SU-DHL-6 (cell line): ENCODE measurements at regions not wholly inside any gene's neighbourhood (a gene's known extent, or its start where the extent isn't known, plus 50 kb on each side); places are given as distances from the start of the nearest gene placed in this dataset.
"Not testable (repeated sequence)": the region's sequence is repeated elsewhere in the genome, so short reads cannot be mapped to it uniquely, and the experiment has no call there.

Experiments
- H2AFZ ChIP-seq: fragments of 200-600 bp; sonication (generic); 2 replicates; pipeline ENCODE4 v1.6.1; 2014; ENCODE audit warnings: low read depth, mild to moderate bottlenecking, moderate library complexity, mixed read lengths, antibody characterized with exemption, low read length; ENCODE audit not compliant: severe bottlenecking
- H3F3A ChIP-seq: fragments of 200-600 bp; shearing (Covaris generic); 2 replicates; pipeline ENCODE4 v1.6.0; 2016; ENCODE audit warnings: antibody characterized with exemption, mild to moderate bottlenecking; ENCODE audit not compliant: insufficient read depth
- H3K27ac ChIP-seq: fragments of 200-600 bp; sonication (generic); 2 replicates; pipeline ENCODE4 v1.5.1; 2016; ENCODE audit warnings: low read depth, mild to moderate bottlenecking, low read length, moderate library complexity, mixed read lengths
- H3K27me3 ChIP-seq: fragments of 200-600 bp; sonication (generic), shearing (Covaris generic); 2 replicates; pipeline ENCODE4 v1.6.0; 2014; ENCODE audit warnings: mild to moderate bottlenecking, low read length
- H3K36me3 ChIP-seq: fragments of 200-600 bp; sonication (generic); 2 replicates; pipeline ENCODE4 v1.6.1; 2014; ENCODE audit warnings: mild to moderate bottlenecking, low read length, mixed read lengths
- H3K4me2 ChIP-seq: fragments of 300-600, 200-600 bp; shearing (Covaris generic), sonication (generic); 2 replicates; pipeline ENCODE4 v1.6.0; 2014; ENCODE audit warnings: low read length, low read depth, mild to moderate bottlenecking; ENCODE audit not compliant: poor library complexity, severe bottlenecking
- H3K4me3 ChIP-seq: fragments of 200-600 bp; sonication (generic); 2 replicates; pipeline ENCODE4 v1.5.1; 2014; ENCODE audit warnings: antibody characterized with exemption, low read length, mild to moderate bottlenecking, mixed read lengths; ENCODE audit not compliant: insufficient read depth, poor library complexity, severe bottlenecking
- H3K79me2 ChIP-seq: fragments of 200-600 bp; sonication (generic); 2 replicates; pipeline ENCODE4 v1.6.1; 2014; ENCODE audit warnings: mild to moderate bottlenecking, low read length, moderate library complexity; ENCODE audit not compliant: insufficient read depth
- H3K9ac ChIP-seq: fragments of 200-600 bp; sonication (generic); 2 replicates; pipeline ENCODE4 v1.7.0; 2014; ENCODE audit warnings: mild to moderate bottlenecking, low read length
- H3K9me2 ChIP-seq: fragments of 200-600 bp; sonication (generic); replicated peaks from 2 replicates; pipeline ENCODE4 v1.6.1; 2014; ENCODE audit warnings: low read length; ENCODE audit not compliant: insufficient read depth
- H3K9me3 ChIP-seq: fragments of 200-600 bp; sonication (generic); 2 replicates; pipeline ENCODE4 v1.6.1; 2014; ENCODE audit warnings: low read length, mixed read lengths; ENCODE audit not compliant: insufficient read depth
- H4K20me1 ChIP-seq: fragments of 200-600 bp; sonication (generic); 2 replicates; pipeline ENCODE4 v1.6.1; 2014; ENCODE audit warnings: low read depth, mild to moderate bottlenecking, antibody characterized with exemption, low read length, moderate library complexity, mixed read lengths
- CTCF ChIP-seq: fragments of 200-600 bp; sonication (generic); IDR thresholded peaks from one replicate; pipeline ENCODE4 v1.5.1; 2017; ENCODE audit warnings: antibody characterized with exemption, mild to moderate bottlenecking, low read length, moderate library complexity; ENCODE audit not compliant: insufficient read depth, poor library complexity, severe bottlenecking
- EZH2phosphoT487 ChIP-seq: fragments of 200-600 bp; sonication (generic), shearing (Covaris generic); conservative IDR thresholded peaks from 2 replicates; pipeline ENCODE4 v1.6.1; 2018; ENCODE audit warnings: mild to moderate bottlenecking, antibody characterized with exemption, low read length, moderate library complexity, mixed read lengths

GRCh38 chr17:20941872-20942271 is 100.9 kb downstream of the USP22 start:
- no peak overlapping the region for H3K27ac ChIP-seq
- TF ChIP-seq CTCF (no peak), EZH2phosphoT487 (no peak)
- H3F3A ChIP-seq, result no peaks in the 10 kb centered on the region
- no peak overlapping the region for H2AFZ ChIP-seq
- H3K9me3 ChIP-seq, result no peaks in the 10 kb centered on the region
- no peaks in the 10 kb centered on the region for H3K27me3 ChIP-seq
- no peaks in the 10 kb centered on the region for H3K36me3 ChIP-seq
- no peak overlapping the region for H3K4me2 ChIP-seq
- no peak overlapping the region for H3K9ac ChIP-seq
- no peak overlapping the region for H3K4me3 ChIP-seq
- H3K9me2 ChIP-seq, result no peaks in the 10 kb centered on the region
- H3K79me2 ChIP-seq, result no peaks in the 10 kb centered on the region
- no peaks in the 10 kb centered on the region for H4K20me1 ChIP-seq

GRCh38 chr17:20944014-20944865 is 98.6 kb downstream of the USP22 start:
- Histone ChIP-seq H3K9me3 (no peaks in the 10 kb centered on the region), H3K4me2 (no peak overlapping the region), H3K36me3 (no peaks in the 10 kb centered on the region), H3K79me2 (no peaks in the 10 kb centered on the region), H3K9ac (no peak overlapping the region), H3K4me3 (no peak overlapping the region), H2AFZ (no peak overlapping the region), H3K9me2 (no peaks in the 10 kb centered on the region), H3K27ac (no peak overlapping the region), H3K27me3 (no peaks in the 10 kb centered on the region), H3F3A (no peaks in the 10 kb centered on the region), H4K20me1 (no peaks in the 10 kb centered on the region)
- TF ChIP-seq EZH2phosphoT487, result no peak
- TF ChIP-seq CTCF, result peak; percentile 31

- H3F3A ChIP-seq, H2AFZ ChIP-seq, H3K4me2 ChIP-seq, H3K27ac ChIP-seq, H3K9me2 ChIP-seq, H3K4me3 ChIP-seq, H3K9ac ChIP-seq, H3K9me3 ChIP-seq, H3K36me3 ChIP-seq, H3K27me3 ChIP-seq, H3K79me2 ChIP-seq, H4K20me1 ChIP-seq: not testable (repeated sequence)
Observed at GRCh38 chr17:20947708-20948107, 95.1 kb downstream of the USP22 start.

GRCh38 chr17:20948984-20949777 is 93.6 kb downstream of the USP22 start:
- Histone ChIP-seq H3K9me2 (no peaks in the 10 kb centered on the region), H2AFZ (no peak overlapping the region), H3F3A (no peaks in the 10 kb centered on the region), H3K9me3 (no peaks in the 10 kb centered on the region), H3K27ac (no peak overlapping the region), H3K4me2 (no peak overlapping the region), H3K4me3 (no peak overlapping the region), H4K20me1 (no peaks in the 10 kb centered on the region), H3K79me2 (no peaks in the 10 kb centered on the region), H3K9ac (no peak overlapping the region), H3K36me3 (no peaks in the 10 kb centered on the region), H3K27me3 (no peaks in the 10 kb centered on the region)
- TF ChIP-seq CTCF (no peak), EZH2phosphoT487 (no peak)
